Heart left ventricle (tissue), 13 donors: ENCODE measurements at regions not wholly inside any gene's neighbourhood (a gene's known extent, or its start where the extent isn't known, plus 50 kb on each side); places are given as distances from the start of the nearest gene placed in this dataset.

Source experiments
- POLR2A ChIP-seq, 2 donors: fragments of 450-650 bp; IDR thresholded peaks; one replicate each; pipeline ENCODE4 v1.6.1; 2017; ENCODE audit warnings: antibody characterized with exemption in 2 of 2, mild to moderate bottlenecking in 2 of 2, moderate library complexity in 2 of 2
- TF ChIP-seq, protein P1 (sequence below), 12 donors: fragments of 200-600 bp; sonication (generic) in 4 of 12; IDR thresholded peaks; one replicate each; pipeline versions ENCODE4 v1.5.0 to v1.8.0; 2018 to 2022; ENCODE audit warnings: antibody characterized with exemption in 12 of 12, mild to moderate bottlenecking in 5 of 12
- donor health status: ischemic (EF 13 %, LVEDD 7.1; RV severe dilation, severe dysfunction).
- donor health status: DM: no; HTN: yes; CAD: no.
- donor health status: DM: no; HTN: no; CAD: no.
- donor health status: ischemic (EF 25% LVEDD 6.9; RV normal size, moderate dysfunction).
- donor health status: ischemic (EF 25% LVEDD 5.7; RV mildly dilated, moderate dysfunction).
- donor health status: ischemic (EF 35%, LVEDD 5.7; RV mildly dilated, moderate dysfunction).
- donor health status: nonischemic (EF 11% LVEDD 7.7; RV severe dilation, severe dysfunction).
- donor health status: DM: yes; HTN: yes; CAD: no.
- donor health status: PGD.
- donor health status: ischemic (EF 29% LVEDD 5.4; RV normal size, mild dysfunction).
- donor health status: nonischemic (EF 23%, LVEDD 6.1; RV moderate dilation, normal function).

- TF ChIP-seq, protein P1, sequence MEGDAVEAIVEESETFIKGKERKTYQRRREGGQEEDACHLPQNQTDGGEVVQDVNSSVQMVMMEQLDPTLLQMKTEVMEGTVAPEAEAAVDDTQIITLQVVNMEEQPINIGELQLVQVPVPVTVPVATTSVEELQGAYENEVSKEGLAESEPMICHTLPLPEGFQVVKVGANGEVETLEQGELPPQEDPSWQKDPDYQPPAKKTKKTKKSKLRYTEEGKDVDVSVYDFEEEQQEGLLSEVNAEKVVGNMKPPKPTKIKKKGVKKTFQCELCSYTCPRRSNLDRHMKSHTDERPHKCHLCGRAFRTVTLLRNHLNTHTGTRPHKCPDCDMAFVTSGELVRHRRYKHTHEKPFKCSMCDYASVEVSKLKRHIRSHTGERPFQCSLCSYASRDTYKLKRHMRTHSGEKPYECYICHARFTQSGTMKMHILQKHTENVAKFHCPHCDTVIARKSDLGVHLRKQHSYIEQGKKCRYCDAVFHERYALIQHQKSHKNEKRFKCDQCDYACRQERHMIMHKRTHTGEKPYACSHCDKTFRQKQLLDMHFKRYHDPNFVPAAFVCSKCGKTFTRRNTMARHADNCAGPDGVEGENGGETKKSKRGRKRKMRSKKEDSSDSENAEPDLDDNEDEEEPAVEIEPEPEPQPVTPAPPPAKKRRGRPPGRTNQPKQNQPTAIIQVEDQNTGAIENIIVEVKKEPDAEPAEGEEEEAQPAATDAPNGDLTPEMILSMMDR (IDR thresholded peaks at IDR 0.05), result no peak
- no peak for TF ChIP-seq POLR2A (IDR thresholded peaks at IDR 0.05)
These were observed 114.6 kb upstream of the MED13L start for GRCh38 chr12:116392061-116392460.
